Cardiac muscle cell (in vitro differentiated cells and primary cell): ENCODE measurements at regions not wholly inside any gene's neighbourhood (a gene's known extent, or its start where the extent isn't known, plus 50 kb on each side); places are given as distances from the start of the nearest gene placed in this dataset.
"Not testable (repeated sequence)": the region's sequence is repeated elsewhere in the genome, so short reads cannot be mapped to it uniquely, and the experiment has no call there.

ENCODE experiments used
- DNase-seq, 2 donors: peaks; one replicate each; pipeline versions ENCODE4 v3.0.0 to v3.0.0-alpha.2; 2010 to 2017; ENCODE audit warnings: low read depth in 1 of 2, low spot score in 1 of 2
- H3K27ac ChIP-seq: fragments of 200-600 bp; sonication (generic); 2 replicates; pipeline ENCODE4 v1.5.1; 2016
- H3K27me3 ChIP-seq: fragments of 200-600 bp; sonication (generic); 2 replicates; pipeline ENCODE4 v1.6.0; 2016; ENCODE audit warnings: control low read depth
- H3K36me3 ChIP-seq: fragments of 200-600 bp; sonication (generic); 2 replicates; pipeline ENCODE4 v1.5.1; 2016; ENCODE audit warnings: control low read depth
- H3K4me1 ChIP-seq: fragments of 200-600 bp; sonication (generic); 2 replicates; pipeline ENCODE4 v1.8.1; 2017; ENCODE audit warnings: low read depth, mild to moderate bottlenecking, mixed run types
- H3K4me3 ChIP-seq: fragments of 200-600 bp; sonication (generic); 2 replicates; pipeline ENCODE4 v1.5.1; 2016; ENCODE audit warnings: mild to moderate bottlenecking
- H3K9me3 ChIP-seq: fragments of 200-600 bp; sonication (generic); 2 replicates; pipeline ENCODE4 v1.5.1; 2017; ENCODE audit warnings: low read depth, mild to moderate bottlenecking, control low read depth
- CTCF ChIP-seq: IDR thresholded peaks from 2 replicates; pipeline ENCODE4 v1.5.1; 2012; ENCODE audit warnings: low read depth, mild to moderate bottlenecking, low read length

GRCh38 chr16:29256501-29256981 lies 150.0 kb downstream of the NPIPB11 start:
- Histone ChIP-seq H3K9me3 (no peaks in the 10 kb centered on the region), H3K4me1 (no peaks in the 10 kb centered on the region), H3K27ac (no peak overlapping the region), H3K4me3 (no peak overlapping the region), H3K36me3 (no peaks in the 10 kb centered on the region), H3K27me3 (no peaks in the 10 kb centered on the region)
- DNase-seq: peak in 1 of 2 donors; percentile 15
- TF ChIP-seq CTCF: no peak

- H3K27me3 ChIP-seq, DNase-seq, H3K36me3 ChIP-seq, H3K27ac ChIP-seq, H3K4me3 ChIP-seq, H3K4me1 ChIP-seq, H3K9me3 ChIP-seq: not testable (repeated sequence)
Measured at GRCh38 chr16:29255957-29256356, 150.6 kb downstream of the NPIPB11 start.

- H3K27me3 ChIP-seq, DNase-seq, H3K4me3 ChIP-seq, H3K9me3 ChIP-seq, H3K4me1 ChIP-seq, H3K27ac ChIP-seq, H3K36me3 ChIP-seq: not testable (repeated sequence)
Measured at GRCh38 chr16:29255496-29255796, 151.1 kb downstream of the NPIPB11 start.

DNA sequence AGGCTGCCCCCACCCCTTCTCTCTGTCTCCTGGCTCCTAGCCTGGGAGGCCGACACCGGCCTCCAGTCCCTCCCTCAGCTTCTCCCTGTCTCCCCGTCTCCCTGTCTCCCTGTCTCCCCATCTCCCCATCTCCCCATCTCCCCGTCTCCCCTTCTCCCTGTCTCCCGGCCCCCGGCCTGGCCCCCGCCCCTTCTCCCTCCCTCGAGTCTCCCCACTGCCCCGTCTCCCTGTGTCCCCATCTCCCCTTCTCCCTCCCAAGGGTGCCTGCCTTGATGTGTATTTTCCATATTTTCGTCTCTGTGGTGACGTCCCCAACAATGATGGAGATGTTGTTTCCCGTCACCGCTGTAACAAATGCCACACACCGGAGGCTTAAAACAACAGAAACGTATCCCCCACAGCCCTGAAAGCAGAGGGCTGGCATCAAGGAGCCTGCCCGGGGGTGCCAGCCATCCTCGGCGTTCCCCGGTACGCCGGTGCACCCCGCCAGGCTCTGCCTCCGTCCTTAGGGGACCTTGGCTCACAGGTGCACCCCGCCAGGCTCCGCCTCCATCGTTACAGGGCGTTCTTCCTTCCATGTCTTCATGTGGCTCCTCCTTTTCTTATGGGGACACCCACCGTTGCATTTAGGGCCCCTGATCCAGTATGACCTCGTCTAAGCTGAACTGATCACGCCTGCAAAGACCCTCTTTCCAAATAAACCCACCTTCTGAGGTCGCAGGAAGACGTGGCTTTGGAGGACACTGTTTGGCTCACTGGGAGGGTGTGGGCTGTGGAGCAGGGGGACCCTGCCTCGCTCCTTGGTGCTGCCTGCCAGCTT lies 151.6 kb downstream of the NPIPB11 start:
- no peak overlapping the region for H3K27ac ChIP-seq
- H3K36me3 ChIP-seq: no peaks in the 10 kb centered on the region
- no peak for TF ChIP-seq CTCF
- DNase-seq: no peak
- H3K4me1 ChIP-seq: no peaks in the 10 kb centered on the region
- H3K27me3 ChIP-seq: no peaks in the 10 kb centered on the region
- H3K4me3 ChIP-seq: no peak overlapping the region
- no peaks in the 10 kb centered on the region for H3K9me3 ChIP-seq

DNA sequence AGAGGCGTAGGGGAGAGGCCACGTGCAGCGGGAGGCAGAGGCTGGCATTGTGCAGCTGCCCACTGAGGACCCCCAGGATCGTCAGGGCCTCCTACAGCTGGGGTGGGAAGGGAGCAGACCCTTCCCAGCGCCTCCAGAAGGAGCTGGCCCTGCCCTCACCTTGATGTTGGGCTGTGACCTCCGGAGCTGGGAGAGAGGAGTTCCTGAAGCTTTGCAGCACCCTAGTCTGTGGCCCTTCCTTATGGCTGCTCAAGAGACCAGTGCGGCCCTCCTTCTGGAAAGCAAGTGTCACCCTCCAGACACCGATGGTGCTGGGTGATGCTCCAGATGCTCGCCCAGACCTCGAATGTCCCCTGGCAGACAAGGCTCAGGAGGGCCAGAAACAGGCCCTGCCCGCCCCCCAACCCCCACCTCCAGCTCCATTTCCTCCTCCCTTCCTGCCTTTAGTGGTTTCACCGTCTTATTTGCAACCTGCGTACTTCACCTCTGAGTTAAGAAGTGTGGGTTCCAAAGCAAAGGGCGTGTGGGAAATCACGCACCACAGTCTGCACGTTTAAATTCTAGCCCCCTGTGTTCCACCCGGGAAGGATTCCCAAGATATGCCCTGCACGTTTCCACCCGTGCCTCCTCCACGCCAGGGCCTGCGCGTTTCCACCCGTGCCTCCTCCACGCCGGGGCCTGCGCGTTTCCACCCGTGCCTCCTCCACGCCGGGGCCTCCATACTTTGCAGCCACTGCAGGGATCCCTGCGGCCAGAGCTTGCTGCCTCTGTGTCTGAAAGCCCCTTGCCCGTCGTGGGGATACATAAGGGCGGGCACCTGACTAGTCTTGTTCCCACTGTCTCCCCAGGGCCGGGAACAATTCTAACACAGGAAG lies 152.6 kb downstream of the NPIPB11 start:
- not testable (repeated sequence) for H3K27me3 ChIP-seq, H3K4me1 ChIP-seq, H3K4me3 ChIP-seq, DNase-seq, H3K36me3 ChIP-seq, H3K27ac ChIP-seq, H3K9me3 ChIP-seq

GRCh38 chr16:29253066-29253590 lies 153.4 kb downstream of the NPIPB11 start:
- DNase-seq, H3K4me3 ChIP-seq, H3K36me3 ChIP-seq, H3K4me1 ChIP-seq, H3K27me3 ChIP-seq, H3K9me3 ChIP-seq, H3K27ac ChIP-seq: not testable (repeated sequence)

GRCh38 chr16:29252311-29252710 lies 154.2 kb downstream of the NPIPB11 start:
- H3K9me3 ChIP-seq, H3K27ac ChIP-seq, H3K4me3 ChIP-seq, DNase-seq, H3K4me1 ChIP-seq, H3K36me3 ChIP-seq, H3K27me3 ChIP-seq: not testable (repeated sequence)

GRCh38 chr16:29251571-29252011 lies 154.9 kb downstream of the NPIPB11 start:
- not testable (repeated sequence) for H3K36me3 ChIP-seq, H3K4me1 ChIP-seq, H3K27me3 ChIP-seq, H3K4me3 ChIP-seq, H3K9me3 ChIP-seq, H3K27ac ChIP-seq
- DNase-seq: peak in 1 of 2 donors; percentile 38

DNA sequence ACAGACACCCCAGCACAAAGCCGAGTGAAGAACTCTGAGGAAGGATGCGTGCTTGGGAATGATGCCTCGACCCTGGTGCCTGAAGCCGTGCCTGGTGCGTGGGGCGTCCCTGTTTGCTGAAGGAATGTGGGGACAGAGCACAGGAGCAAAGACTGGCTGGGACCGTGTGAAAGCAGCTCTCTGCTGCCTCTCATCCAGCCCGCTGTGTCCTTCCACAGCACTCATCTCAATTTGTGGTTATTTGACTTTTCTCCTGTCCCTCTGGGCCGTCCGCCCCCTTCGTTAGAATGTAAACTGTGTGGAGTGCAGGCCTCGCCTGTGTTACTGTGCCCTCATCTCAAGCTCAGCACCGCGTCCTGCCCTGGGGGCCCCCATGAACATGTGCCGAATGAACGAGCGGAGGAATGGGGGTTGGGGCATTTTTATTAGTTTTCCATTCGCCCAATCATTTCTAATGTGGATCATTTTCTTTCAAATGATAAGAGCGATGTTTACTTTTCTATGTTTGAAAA lies 155.5 kb downstream of the NPIPB11 start:
- H3K9me3 ChIP-seq, H3K27me3 ChIP-seq, H3K27ac ChIP-seq, H3K4me1 ChIP-seq, H3K36me3 ChIP-seq, DNase-seq, H3K4me3 ChIP-seq: not testable (repeated sequence)

- not testable (repeated sequence) for H3K27ac ChIP-seq, DNase-seq, H3K4me3 ChIP-seq, H3K36me3 ChIP-seq, H3K9me3 ChIP-seq, H3K27me3 ChIP-seq, H3K4me1 ChIP-seq
Measured at GRCh38 chr16:29250469-29250868, 156.0 kb downstream of the NPIPB11 start.

GRCh38 chr16:29248940-29249318 lies 157.6 kb downstream of the NPIPB11 start:
- H3K36me3 ChIP-seq, H3K4me3 ChIP-seq, DNase-seq, H3K27me3 ChIP-seq, H3K27ac ChIP-seq, H3K9me3 ChIP-seq, H3K4me1 ChIP-seq: not testable (repeated sequence)
